DMS 273 (cell line): ENCODE measurements at regions not wholly inside any gene's neighbourhood (a gene's known extent, or its start where the extent isn't known, plus 50 kb on each side); places are given as distances from the start of the nearest gene placed in this dataset.

Source experiments
- DNase-seq: peaks from one replicate; lab custom pipeline; 2025; ENCODE audit not compliant: unreplicated experiment; lab: John Stamatoyannopoulos, UW

DNA sequence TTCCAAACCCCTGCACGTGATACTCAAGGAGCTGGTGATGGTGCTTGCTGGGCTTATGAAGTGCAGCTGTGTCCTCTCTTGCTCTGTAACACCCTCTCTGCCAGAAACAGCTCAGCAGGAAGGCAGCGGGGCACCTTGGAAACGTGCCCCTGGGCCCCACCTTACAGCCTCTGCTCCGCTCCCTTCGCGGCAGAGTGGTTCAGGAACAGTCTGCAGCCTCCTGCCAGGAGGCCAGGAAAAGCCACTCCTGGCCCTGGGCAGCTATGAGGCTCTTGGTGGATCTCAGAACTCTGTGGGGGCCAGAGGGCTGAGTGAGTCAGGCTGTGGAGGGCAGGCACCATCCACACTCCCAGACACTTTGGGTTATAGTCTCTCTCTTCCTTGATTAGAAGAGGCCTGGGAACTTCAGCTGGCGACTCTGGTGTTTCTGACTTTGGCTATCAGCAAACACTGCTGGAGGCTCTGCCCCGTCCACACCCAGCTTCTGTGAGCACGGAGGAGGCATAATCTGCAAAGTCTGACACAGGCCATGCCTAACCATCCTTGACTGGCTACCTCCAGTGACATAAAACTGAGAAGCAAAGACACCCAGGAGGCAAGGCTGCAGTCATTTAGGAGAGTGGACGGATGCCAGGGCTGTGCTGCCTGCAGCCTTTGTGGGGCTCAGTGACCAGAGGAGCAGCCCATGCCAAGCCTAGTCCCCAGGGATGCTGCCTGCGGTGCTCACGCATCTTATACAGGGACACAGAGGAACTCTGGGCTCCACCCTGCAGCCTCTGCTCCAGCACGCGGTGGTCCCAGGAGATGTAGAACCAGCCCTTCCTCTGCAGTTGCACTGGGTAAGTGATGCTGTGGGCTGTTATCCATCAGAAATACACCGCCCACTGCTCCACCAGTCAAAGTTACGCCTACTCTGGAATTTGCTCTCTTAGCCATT, 65.3 kb downstream of the METRNL start:
- no peak for DNase-seq

GRCh38 chr17:83145358-83145738, 65.9 kb downstream of the METRNL start:
- DNase-seq = no peak

DNA sequence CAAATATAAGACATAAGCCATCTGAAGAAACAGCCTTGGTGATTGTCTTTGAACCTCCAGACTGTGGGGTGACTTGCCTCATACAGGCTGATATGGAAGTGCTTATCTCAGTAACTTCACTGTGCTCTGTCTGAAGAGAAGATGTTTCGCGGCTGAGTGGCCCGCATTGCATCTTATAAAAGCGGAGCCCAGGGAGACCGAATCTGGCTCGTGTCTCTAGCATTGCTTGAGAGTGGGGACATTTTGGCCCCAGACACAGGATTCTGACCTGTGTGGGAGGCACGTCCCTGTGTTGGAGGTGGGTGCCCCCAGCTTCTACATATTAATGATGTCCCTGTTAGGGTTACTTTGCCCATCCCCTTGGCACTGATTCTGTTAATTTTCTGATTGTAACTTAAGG, 66.4 kb downstream of the METRNL start:
- DNase-seq = no peak

GRCh38 chr17:83146347-83146746, 66.9 kb downstream of the METRNL start:
- DNase-seq = no peak

DNA sequence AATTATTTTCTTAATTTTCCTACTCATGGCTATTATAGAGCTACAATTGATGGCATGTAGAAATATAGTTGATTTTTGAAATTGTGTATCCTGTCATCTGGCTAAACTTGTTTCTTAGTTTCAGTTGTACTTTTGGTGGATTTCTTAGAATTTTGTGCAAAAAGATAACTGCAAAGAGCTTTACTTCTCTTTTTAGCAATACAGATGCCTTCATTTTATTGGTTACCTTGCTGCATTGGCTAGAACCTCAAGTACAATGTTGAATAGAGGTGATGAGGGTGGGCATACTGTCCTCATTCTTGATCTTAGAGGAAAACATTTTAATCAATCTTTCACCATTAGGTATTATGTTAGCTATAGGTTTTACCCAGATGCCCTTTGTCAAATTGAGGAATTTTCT, 67.9 kb downstream of the METRNL start:
- no peak for DNase-seq

DNA sequence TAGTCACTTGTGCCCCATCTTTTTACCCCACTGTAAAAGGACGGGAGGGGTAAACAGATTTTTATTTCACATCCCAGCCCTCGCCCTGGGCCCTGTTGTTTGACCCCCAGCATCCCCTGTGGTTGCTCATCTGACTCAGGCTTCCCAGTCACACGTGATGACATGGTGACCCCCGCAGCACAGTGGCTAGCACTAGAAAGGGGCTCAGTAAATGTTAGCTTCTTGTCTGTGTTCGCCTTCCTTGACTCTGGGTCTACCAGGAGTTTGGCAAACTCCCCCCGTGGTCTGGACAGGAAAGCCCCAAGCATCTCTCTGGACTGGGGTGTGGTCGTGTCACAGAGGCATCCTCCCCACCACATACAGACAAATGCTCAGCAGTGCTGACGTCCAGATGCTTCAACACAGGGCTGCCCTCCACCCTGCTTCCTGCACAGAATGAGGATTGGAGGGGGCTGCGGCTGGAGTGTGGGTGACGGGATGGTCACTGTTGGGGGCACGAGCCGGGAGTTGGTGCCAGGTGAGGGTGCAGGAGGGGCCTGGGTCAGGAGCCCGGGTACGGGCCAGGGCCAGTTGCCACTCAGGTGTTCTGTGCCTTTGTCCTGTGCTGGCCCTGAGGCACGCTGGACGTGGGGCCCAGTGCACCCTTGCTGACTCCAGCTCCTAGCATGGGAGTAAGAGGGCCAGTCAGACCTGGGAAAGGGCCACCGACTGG, 69.1 kb downstream of the METRNL start:
- DNase-seq = no peak

GRCh38 chr17:83149029-83149725, 69.8 kb downstream of the METRNL start:
- no peak for DNase-seq

DNA sequence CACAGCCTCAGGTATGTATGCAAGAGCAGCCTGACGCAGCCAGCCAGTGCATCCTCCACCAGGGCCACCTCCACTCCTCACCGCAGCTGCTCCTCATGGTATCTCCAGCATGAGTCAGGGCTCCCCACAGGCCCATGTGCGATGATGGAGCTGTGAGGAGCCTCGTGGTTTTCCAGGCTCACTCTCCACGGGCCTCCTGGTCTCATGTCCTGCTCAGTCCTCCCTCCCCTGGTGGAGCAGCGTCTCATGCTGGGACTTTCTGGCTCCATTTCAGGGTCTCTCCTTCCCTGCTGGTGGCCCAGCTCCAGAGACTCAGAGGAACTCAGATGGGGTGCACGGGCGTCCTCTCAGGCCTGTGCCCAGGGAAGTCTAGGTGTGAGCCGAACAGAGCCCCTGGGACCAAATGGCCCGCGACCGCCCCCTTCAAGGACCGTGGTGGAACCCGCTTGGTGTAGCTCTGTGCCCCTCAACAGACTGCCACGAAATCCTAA, 70.4 kb downstream of the METRNL start:
- DNase-seq = no peak

DNA sequence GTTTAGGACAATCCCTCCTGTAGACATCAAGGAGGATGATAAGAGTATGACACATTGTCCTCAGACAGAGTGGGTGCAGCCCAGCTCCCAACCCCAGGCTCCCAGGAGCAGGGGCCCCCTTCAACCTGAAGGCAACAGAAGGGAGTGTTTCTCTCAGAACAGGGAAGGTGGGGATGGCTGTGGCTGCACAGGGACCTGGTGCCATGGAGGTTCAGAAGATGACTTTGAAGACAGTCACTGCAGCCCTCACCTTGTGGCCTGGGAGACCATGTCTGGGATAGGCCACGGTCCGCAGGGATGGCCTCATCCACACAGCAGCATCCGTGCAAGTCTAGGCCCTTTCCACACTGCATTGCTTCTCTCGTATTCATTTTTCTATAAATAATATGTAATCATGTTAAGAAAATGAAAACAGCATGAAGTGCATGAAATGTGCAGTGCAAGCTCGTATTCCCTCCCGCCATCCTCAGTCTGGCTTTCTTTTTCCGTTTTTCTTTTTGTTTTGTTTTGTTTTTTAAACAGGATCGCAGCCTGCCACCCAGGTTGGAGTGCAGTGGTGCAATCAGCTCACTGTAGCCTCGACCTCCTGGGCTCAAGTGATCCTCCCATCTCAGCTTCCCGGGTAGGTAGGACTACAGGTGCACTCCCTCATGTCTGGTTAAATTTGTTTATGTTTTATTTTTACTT, 71.1 kb downstream of the METRNL start:
- no peak for DNase-seq

DNA sequence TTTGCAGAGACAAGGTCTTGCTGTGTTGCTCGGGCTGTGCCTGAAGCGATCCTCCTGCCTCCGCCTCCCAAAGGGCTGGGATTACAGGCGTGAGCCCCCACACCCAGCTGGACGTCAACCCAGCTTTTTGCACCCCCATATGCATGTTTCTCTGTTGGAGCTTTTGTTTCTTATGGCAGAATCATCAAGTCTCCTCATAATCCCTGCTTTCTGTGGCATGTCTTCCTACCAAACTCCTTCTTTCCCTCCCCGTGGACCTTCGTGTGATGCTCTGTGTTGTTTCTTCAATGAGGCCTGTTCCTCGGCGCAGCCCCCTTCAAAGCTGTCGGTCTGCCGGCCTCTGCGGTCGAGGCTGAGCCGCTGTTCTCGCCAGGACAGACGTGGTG, 71.6 kb downstream of the METRNL start:
- DNase-seq = no peak

GRCh38 chr17:83151442-83152226, 72.2 kb downstream of the METRNL start:
- DNase-seq = no peak

DNA sequence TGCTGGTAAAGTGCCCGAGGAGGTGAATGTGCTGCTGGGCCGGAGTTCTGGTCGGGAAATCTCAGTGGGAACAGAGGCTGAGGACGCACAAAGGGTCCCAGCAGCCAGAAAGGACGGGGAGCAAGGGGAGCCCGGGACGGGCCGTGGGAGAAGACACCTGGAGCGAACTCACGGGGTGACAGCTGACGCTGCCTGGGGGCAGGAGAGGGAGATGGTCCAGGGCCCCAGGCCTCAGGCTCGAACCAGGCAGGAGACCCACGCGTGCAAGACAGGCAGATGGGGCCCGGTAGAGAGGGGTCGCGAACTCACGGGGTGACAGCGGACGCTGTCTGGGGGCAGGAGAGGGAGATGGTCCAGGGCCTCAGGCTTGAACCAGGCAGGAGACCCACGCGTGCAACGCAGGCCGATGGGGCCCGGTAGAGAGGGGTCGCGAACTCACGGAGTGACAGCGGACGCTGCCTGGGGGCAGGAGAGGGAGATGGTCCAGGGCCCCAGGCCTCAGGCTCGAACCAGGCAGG, 72.9 kb downstream of the METRNL start:
- DNase-seq = no peak

GRCh38 chr17:83152745-83153611, 73.6 kb downstream of the METRNL start:
- DNase-seq = peak; percentile 26

GRCh38 chr17:83153681-83154310, 74.4 kb downstream of the METRNL start:
- DNase-seq = no peak

- DNase-seq = no peak
These were observed 75.1 kb downstream of the METRNL start for GRCh38 chr17:83154311-83155127.

DNA sequence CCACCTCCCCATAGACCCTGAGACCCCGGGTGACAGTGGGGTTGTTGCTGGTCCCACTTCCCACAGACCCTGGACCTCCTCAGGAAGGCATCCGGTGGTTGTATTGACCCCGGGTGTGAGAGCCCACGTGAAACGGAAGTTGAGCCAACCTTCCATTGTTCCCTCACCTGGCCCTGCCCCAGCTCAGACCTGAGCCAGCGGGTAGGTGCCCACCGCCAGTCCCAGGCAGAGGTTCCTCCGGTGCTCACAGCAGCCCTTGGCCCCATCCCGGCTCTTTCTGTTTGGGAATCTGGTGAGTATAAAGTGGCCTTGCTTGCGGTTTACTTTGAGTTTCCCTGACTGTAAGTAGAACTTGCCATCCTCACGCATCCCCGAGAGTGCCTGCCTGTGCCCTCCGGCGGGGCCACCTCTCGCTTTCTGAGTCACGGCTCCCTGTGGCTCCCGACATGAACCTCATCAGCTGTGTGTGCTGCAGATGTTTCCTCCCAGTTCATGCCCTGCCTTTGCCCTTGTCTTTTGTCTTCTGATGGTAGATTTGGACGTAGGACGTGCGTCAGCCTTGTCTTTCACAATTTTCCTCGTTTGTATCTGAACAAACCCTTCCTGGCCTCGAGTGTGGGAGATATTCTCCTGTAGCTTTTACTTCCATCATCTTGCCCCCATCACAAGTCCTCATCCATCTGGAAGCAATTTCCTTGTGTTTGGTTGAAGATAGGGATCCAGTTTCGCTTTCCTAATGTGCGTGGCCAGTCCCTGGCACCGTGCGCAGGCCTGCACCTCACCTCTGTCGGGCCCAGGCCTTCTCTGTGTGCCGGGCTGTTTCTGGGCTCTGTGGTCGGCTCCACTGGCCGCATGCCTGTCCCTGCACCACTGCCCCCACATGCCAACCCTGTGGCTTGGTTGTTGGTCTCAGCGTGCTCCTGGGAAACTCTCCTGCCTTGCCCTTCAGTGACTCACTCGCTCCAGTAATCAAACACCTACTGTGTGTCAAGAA, 76.0 kb downstream of the METRNL start:
- DNase-seq = no peak

GRCh38 chr17:83156408-83156807, 77.0 kb downstream of the METRNL start:
- no peak for DNase-seq
